Naive thymus-derived CD4-positive, alpha-beta T cell (primary cell): ENCODE measurements at regions not wholly inside any gene's neighbourhood (a gene's known extent, or its start where the extent isn't known, plus 50 kb on each side); places are given as distances from the start of the nearest gene placed in this dataset.

Experiments
- ATAC-seq: fragments of 150-1000 bp; cut with Tn5 transposase; 2 replicates; pipeline ENCODE4 v1.10.0; 2021; ENCODE audit warnings: mild to moderate bottlenecking, moderate library complexity
- CTCF ChIA-PET: fragments of 350-600 bp; sonication (Branson Sonifier 250); formaldehyde crosslinking; loops from one replicate; lab custom pipeline; 2021; ENCODE audit warnings: antibody characterized with exemption; lab: Charles Lee
- POLR2A ChIA-PET: fragments of 350-600 bp; sonication (Branson Sonifier 250); formaldehyde crosslinking; loops from one replicate; lab custom pipeline; 2021; ENCODE audit warnings: antibody characterized with exemption, inconsistent platforms; lab: Charles Lee
- DNase-seq, 9 donors: peaks; one replicate each; pipeline versions ENCODE4 v3.0.0 to v3.0.0-alpha.2; 2020 to 2022; ENCODE audit warnings: mixed read lengths in 1 of 9
- H3K27ac ChIP-seq: one replicate; pipeline ENCODE4 v1.7.0; 2013; ENCODE audit warnings: mild to moderate bottlenecking, low read depth, low read length, moderate library complexity
- H3K27me3 ChIP-seq, 2 donors: one replicate each; pipeline ENCODE4 v1.7.0; 2013; ENCODE audit warnings: low read length in 2 of 2, mild to moderate bottlenecking in 2 of 2, moderate library complexity in 2 of 2; ENCODE audit not compliant: control insufficient read depth in 2 of 2, insufficient read depth in 2 of 2
- H3K36me3 ChIP-seq, 3 experiments: 1 replicate in 2 of 3; 2 replicates in 1 of 3; pipeline ENCODE4 v1.7.0; 2013; ENCODE audit warnings: low read length in 3 of 3, mild to moderate bottlenecking in 3 of 3, moderate library complexity in 1 of 3; ENCODE audit not compliant: insufficient read depth in 3 of 3, control insufficient read depth in 2 of 3
- H3K4me1 ChIP-seq, 2 donors: one replicate each; pipeline ENCODE4 v1.7.0; 2013; ENCODE audit warnings: low read length in 2 of 2, mild to moderate bottlenecking in 2 of 2, moderate library complexity in 1 of 2; ENCODE audit not compliant: control insufficient read depth in 2 of 2, insufficient read depth in 2 of 2
- H3K4me3 ChIP-seq: 2 replicates; pipeline ENCODE4 v1.7.0; 2013; ENCODE audit warnings: mild to moderate bottlenecking, low read length
- H3K9me3 ChIP-seq, 3 experiments: 1 replicate in 2 of 3; 2 replicates in 1 of 3; pipeline ENCODE4 v1.7.0; 2013; ENCODE audit warnings: low read length in 3 of 3; ENCODE audit not compliant: control insufficient read depth in 2 of 3
- H3K27ac Mint-ChIP-seq, 9 donors: one replicate each; pipeline ENCODE4 v1.8.0; 2020 to 2022; ENCODE audit warnings: mixed read lengths in 9 of 9, mild to moderate bottlenecking in 8 of 9, moderate library complexity in 5 of 9, inconsistent platforms in 2 of 9
- H3K27me3 Mint-ChIP-seq, 5 donors: one replicate each; pipeline ENCODE4 v1.8.0; 2021 to 2022; ENCODE audit warnings: mixed read lengths in 5 of 5, mild to moderate bottlenecking in 1 of 5
- H3K36me3 Mint-ChIP-seq, 5 donors: one replicate each; pipeline ENCODE4 v1.8.0; 2020 to 2022; ENCODE audit warnings: mixed read lengths in 5 of 5, mild to moderate bottlenecking in 3 of 5, inconsistent platforms in 1 of 5
- H3K4me1 Mint-ChIP-seq, 7 donors: one replicate each; pipeline ENCODE4 v1.8.0; 2020 to 2022; ENCODE audit warnings: mixed read lengths in 7 of 7, mild to moderate bottlenecking in 3 of 7, inconsistent platforms in 1 of 7
- H3K4me3 Mint-ChIP-seq, 10 donors: one replicate each; pipeline ENCODE4 v1.8.0; 2020 to 2022; ENCODE audit warnings: mild to moderate bottlenecking in 10 of 10, mixed read lengths in 10 of 10, moderate library complexity in 6 of 10, inconsistent platforms in 2 of 10
- H3K9me3 Mint-ChIP-seq, 11 donors: one replicate each; pipeline ENCODE4 v1.8.0; 2020 to 2022; ENCODE audit warnings: mixed read lengths in 11 of 11, mild to moderate bottlenecking in 4 of 11, inconsistent platforms in 1 of 11, moderate library complexity in 1 of 11
- intact Hi-C, 2 donors: fragments of 100-400 bp; cut with micrococcal nuclease; formaldehyde crosslinking; loops; one replicate each; pipeline ENCODE4 v1.15.1; 2023

- Histone ChIP-seq H3K9me3 (no peaks in the 10 kb centered on the region), H3K4me1 (peaks cover 0 to 8% of the 10 kb centered on the region in 2 donors), H3K27ac (no peak overlapping the region), H3K27me3 (no peaks in the 10 kb centered on the region), H3K36me3 (no peaks in the 10 kb centered on the region), H3K4me3 (no peak overlapping the region)
- H3K4me1 Mint-ChIP-seq, result peaks cover 1 to 29% (median 14%) of the 10 kb centered on the region in 7 donors
- peak overlapping the region in 5 of 10 donors; percentile 14 to 45 (median 19) for H3K4me3 Mint-ChIP-seq
- H3K36me3 Mint-ChIP-seq, result peaks cover 0 to 8% (median 4%) of the 10 kb centered on the region in 5 donors
- CTCF ChIA-PET, result no interaction called here
- peak; percentile 47 for ATAC-seq
- H3K27me3 Mint-ChIP-seq, result no peaks in the 10 kb centered on the region
- peak overlapping the region; percentile 47 to 88 (median 71) for H3K27ac Mint-ChIP-seq
- intact Hi-C loops, result no loop called here
- H3K9me3 Mint-ChIP-seq, result peaks cover 0 to 19% (median 5%) of the 10 kb centered on the region in 11 donors
- POLR2A ChIA-PET, result no interaction called here
- peak in 6 of 9 donors; percentile 2 to 39 (median 27) for DNase-seq
These were observed 163.8 kb upstream of the KLF8 start for GRCh38 chrX:56068274-56068758.

DNA sequence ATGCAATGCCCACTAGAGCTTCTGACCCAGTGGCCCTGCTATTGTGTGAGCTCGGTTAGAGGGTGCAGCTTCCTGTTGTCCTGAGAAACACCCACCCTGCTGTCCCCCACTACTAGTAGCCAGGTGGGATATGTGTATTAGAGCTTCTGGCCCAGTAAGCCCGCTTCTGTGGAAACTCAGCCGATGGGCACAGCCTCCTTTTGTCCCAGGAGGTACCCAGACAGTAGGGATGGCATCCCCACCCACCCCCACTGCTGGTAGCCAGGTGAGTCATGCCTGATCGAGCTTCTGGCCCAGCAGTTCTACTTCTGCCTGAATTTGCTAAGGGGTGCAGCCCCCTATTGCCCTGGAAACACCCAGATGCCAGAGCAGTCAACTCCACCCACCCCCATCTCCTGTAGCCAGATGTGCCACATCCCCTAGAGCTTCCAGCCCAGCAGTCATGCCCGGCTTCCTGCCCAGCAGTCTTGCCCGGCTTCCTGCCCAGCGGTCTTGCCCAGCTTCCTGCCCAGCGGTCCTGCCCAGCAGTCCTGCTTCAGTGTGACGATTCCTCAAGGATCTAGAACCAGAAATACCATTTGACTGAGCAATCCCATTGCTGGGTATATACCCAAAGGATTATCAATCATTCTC, 162.7 kb upstream of the KLF8 start:
- DNase-seq (no peak), ATAC-seq (no peak)
- H3K27ac Mint-ChIP-seq, result peak overlapping the region in 2 of 9 donors; percentile 31 to 38
- peaks cover 0 to 8% of the 10 kb centered on the region in 2 donors for H3K4me1 ChIP-seq
- POLR2A ChIA-PET, result no interaction called here
- no peaks in the 10 kb centered on the region for H3K9me3 ChIP-seq
- H3K27ac ChIP-seq, result no peak overlapping the region
- H3K36me3 Mint-ChIP-seq, result peaks cover 0 to 7% (median 4%) of the 10 kb centered on the region in 5 donors
- H3K4me1 Mint-ChIP-seq, result peaks cover 1 to 29% (median 14%) of the 10 kb centered on the region in 7 donors
- H3K4me3 Mint-ChIP-seq, result peak overlapping the region in 2 of 10 donors; percentile 11 to 16
- H3K4me3 ChIP-seq, result no peak overlapping the region
- no peaks in the 10 kb centered on the region for H3K36me3 ChIP-seq
- CTCF ChIA-PET, result no interaction called here
- H3K27me3 Mint-ChIP-seq, result no peaks in the 10 kb centered on the region
- no peaks in the 10 kb centered on the region for H3K27me3 ChIP-seq
- H3K9me3 Mint-ChIP-seq, result peaks cover 0 to 15% (median 5%) of the 10 kb centered on the region in 11 donors
- intact Hi-C loops, result no loop called here

DNA sequence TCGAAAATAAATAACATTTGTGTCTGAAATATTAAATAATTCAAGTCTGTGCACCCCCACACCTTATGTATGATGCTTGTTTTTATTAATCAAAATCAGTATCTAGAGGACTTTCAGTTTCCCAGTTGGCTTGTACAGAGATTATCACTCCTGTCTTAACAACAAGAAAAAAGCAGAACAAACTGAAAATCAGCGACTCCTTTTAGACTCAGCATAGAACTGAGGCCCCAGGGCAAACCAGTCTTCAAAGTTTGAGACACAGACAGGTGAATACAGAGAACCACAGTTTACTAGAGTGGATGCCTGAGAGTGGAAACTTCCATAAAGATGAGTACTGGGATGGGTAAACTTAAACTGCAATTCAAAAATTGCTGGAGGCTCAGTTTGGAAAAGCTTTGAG, 142.8 kb upstream of the KLF8 start:
- intact Hi-C loops, result no loop called here
- Mint-ChIP-seq H3K27ac (no peak overlapping the region), H3K9me3 (peaks cover 0 to 4% (median 0%) of the 10 kb centered on the region in 11 donors)

DNA sequence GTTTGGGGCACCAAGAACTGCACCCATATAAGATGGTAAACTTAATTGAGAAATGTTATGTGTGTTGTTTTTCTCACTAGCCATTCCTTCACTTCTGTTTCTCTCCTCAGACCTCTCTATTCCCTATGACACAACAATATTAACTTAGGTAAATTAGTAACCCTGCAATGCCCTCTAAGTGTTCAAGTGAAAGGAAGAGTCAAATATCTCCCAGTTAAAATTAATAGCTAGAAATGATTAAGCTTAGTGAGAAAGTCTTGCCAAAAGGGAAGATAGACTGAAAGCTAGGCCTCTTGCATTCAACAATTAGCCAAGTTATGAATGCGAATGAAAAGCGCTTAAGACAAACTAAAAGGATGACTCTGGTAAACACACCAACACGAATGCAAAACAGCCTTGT, 132.9 kb upstream of the KLF8 start:
- no peak overlapping the region for H3K4me3 Mint-ChIP-seq
- CTCF ChIA-PET, result no interaction called here
- Histone ChIP-seq H3K27ac (no peak overlapping the region), H3K4me1 (no peaks in the 10 kb centered on the region), H3K27me3 (no peaks in the 10 kb centered on the region), H3K36me3 (no peaks in the 10 kb centered on the region), H3K9me3 (no peaks in the 10 kb centered on the region), H3K4me3 (no peak overlapping the region)
- H3K27ac Mint-ChIP-seq, result no peak overlapping the region
- no peaks in the 10 kb centered on the region for H3K36me3 Mint-ChIP-seq
- no peak for DNase-seq
- H3K27me3 Mint-ChIP-seq, result no peaks in the 10 kb centered on the region
- H3K4me1 Mint-ChIP-seq, result no peaks in the 10 kb centered on the region
- ATAC-seq, result no peak
- POLR2A ChIA-PET, result no interaction called here
- intact Hi-C loops, result no loop called here
- peaks cover 0 to 4% (median 0%) of the 10 kb centered on the region in 11 donors for H3K9me3 Mint-ChIP-seq

More for the DNA sequence above, 142.8 kb upstream of the KLF8 start:
- H3K9me3 ChIP-seq, result no peaks in the 10 kb centered on the region
- H3K27me3 ChIP-seq, result no peaks in the 10 kb centered on the region
- no peaks in the 10 kb centered on the region for H3K27me3 Mint-ChIP-seq
- no peak overlapping the region for H3K4me3 Mint-ChIP-seq
- CTCF ChIA-PET, result no interaction called here
- no peak for ATAC-seq
- H3K27ac ChIP-seq, result no peak overlapping the region
- POLR2A ChIA-PET, result no interaction called here
- H3K36me3 ChIP-seq, result no peaks in the 10 kb centered on the region
- no peaks in the 10 kb centered on the region for H3K4me1 ChIP-seq
- H3K4me1 Mint-ChIP-seq, result no peaks in the 10 kb centered on the region
- H3K36me3 Mint-ChIP-seq, result peaks cover 0 to 4% (median 0%) of the 10 kb centered on the region in 5 donors
- DNase-seq, result no peak
- H3K4me3 ChIP-seq, result no peak overlapping the region

GRCh38 chrX:56107320-56107719, 124.8 kb upstream of the KLF8 start:
- Mint-ChIP-seq H3K36me3 (peaks cover 0 to 10% (median 0%) of the 10 kb centered on the region in 5 donors), H3K9me3 (peaks cover 0 to 28% (median 12%) of the 10 kb centered on the region in 11 donors)
- POLR2A ChIA-PET, result no interaction called here

DNA sequence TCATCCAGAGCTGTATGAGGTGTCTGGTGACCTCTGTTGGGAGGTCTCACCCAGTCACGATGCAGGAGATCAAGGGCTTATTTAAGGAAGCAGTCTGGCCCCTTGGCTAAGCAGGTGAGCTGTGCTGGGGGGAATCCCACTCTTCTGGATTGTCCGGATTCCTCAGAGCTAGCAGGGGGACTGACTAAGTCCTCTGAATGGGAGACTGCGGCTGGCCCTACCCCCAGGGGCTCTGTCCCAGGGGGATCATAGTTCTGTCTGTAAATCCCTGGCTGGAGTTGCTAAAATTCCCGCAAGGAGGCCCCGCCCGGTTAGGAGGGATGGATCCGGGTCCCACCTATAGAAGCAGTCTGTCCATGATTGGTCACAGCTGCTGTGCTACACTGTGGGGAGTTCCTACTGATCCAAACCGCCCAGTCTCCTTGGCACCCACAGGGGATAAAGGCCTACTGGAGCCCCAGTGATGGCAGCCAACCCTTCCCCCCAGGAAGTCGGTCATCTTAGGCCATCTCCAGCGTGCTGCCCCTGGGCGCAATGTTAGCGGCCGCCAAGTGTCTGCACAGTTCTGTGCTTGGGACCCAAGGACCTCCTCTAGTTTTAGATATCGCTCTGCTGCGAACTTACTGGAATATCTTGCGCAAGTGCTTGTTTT, 118.2 kb upstream of the KLF8 start:
- ChIA-PET CTCF (no interaction called here), POLR2A (no interaction called here)
- no peaks in the 10 kb centered on the region for H3K9me3 ChIP-seq
- H3K27ac ChIP-seq, result no peak overlapping the region
- H3K4me3 ChIP-seq, result no peak overlapping the region
- no peaks in the 10 kb centered on the region for H3K27me3 Mint-ChIP-seq
- peaks cover 0 to 14% (median 4%) of the 10 kb centered on the region in 11 donors for H3K9me3 Mint-ChIP-seq
- H3K4me3 Mint-ChIP-seq, result no peak overlapping the region
- DNase-seq (no peak), ATAC-seq (no peak)
- H3K36me3 Mint-ChIP-seq, result peaks cover 0 to 6% (median 0%) of the 10 kb centered on the region in 5 donors
- no peaks in the 10 kb centered on the region for H3K36me3 ChIP-seq
- H3K27ac Mint-ChIP-seq, result no peak overlapping the region
- intact Hi-C loops, result no loop called here
- no peaks in the 10 kb centered on the region for H3K4me1 ChIP-seq
- no peaks in the 10 kb centered on the region for H3K27me3 ChIP-seq
- no peaks in the 10 kb centered on the region for H3K4me1 Mint-ChIP-seq

More at GRCh38 chrX:56107320-56107719, 124.8 kb upstream of the KLF8 start:
- no peak overlapping the region for H3K27ac ChIP-seq
- no peaks in the 10 kb centered on the region for H3K27me3 ChIP-seq
- ATAC-seq (no peak), DNase-seq (no peak)
- intact Hi-C loops, result no loop called here
- Mint-ChIP-seq H3K4me3 (no peak overlapping the region), H3K4me1 (no peaks in the 10 kb centered on the region), H3K27me3 (no peaks in the 10 kb centered on the region), H3K27ac (no peak overlapping the region)
- no peaks in the 10 kb centered on the region for H3K9me3 ChIP-seq
- no peaks in the 10 kb centered on the region for H3K36me3 ChIP-seq
- no peak overlapping the region for H3K4me3 ChIP-seq
- H3K4me1 ChIP-seq, result no peaks in the 10 kb centered on the region
- CTCF ChIA-PET, result no interaction called here
